Lung (tissue), 11 donors: ENCODE measurements at regions not wholly inside any gene's neighbourhood (a gene's known extent, or its start where the extent isn't known, plus 50 kb on each side); places are given as distances from the start of the nearest gene placed in this dataset.

ENCODE experiments used
- ATAC-seq: fragments of 200-7000 bp; cut with Tn5 transposase; one replicate; pipeline ENCODE4 v1.9.1; 2020; ENCODE audit warnings: moderate number of reproducible peaks; ENCODE audit not compliant: insufficient read depth, low FRiP score
- DNase-seq, 3 donors: peaks; one replicate each; pipeline ENCODE4 v3.0.0-alpha.2; 2013 to 2017
- H3K27ac ChIP-seq, 2 donors: one replicate each; pipeline ENCODE4 v1.5.1; 2013; ENCODE audit warnings: mild to moderate bottlenecking in 2 of 2, moderate library complexity in 2 of 2, control low read depth in 1 of 2, inconsistent platforms in 1 of 2, low read depth in 1 of 2, low read length in 1 of 2
- H3K27me3 ChIP-seq, 3 donors: one replicate each; pipeline ENCODE4 v1.5.1; 2013; ENCODE audit warnings: low read length in 2 of 3; ENCODE audit not compliant: control insufficient read depth in 3 of 3, insufficient read depth in 3 of 3
- H3K36me3 ChIP-seq, 4 donors: one replicate each; pipeline ENCODE4 v1.5.1; 2013; ENCODE audit warnings: low read length in 4 of 4, mild to moderate bottlenecking in 1 of 4, moderate library complexity in 1 of 4; ENCODE audit not compliant: control insufficient read depth in 4 of 4, insufficient read depth in 4 of 4
- H3K4me1 ChIP-seq, 5 donors: one replicate each; pipeline ENCODE4 v1.5.1; 2013; ENCODE audit warnings: low read length in 5 of 5, mild to moderate bottlenecking in 2 of 5, moderate library complexity in 1 of 5; ENCODE audit not compliant: control insufficient read depth in 5 of 5, insufficient read depth in 5 of 5
- H3K4me3 ChIP-seq: one replicate; pipeline ENCODE4 v1.5.1; 2013; ENCODE audit warnings: mild to moderate bottlenecking, control low read depth, moderate library complexity
- H3K9ac ChIP-seq, 2 donors: one replicate each; pipeline ENCODE4 v1.5.1; 2013; ENCODE audit warnings: low read length in 2 of 2, control low read depth in 1 of 2; ENCODE audit not compliant: insufficient read depth in 1 of 2
- H3K9me3 ChIP-seq, 4 donors: one replicate each; pipeline ENCODE4 v1.5.1; 2013; ENCODE audit warnings: low read length in 3 of 4, mild to moderate bottlenecking in 1 of 4, moderate library complexity in 1 of 4; ENCODE audit not compliant: control insufficient read depth in 4 of 4, insufficient read depth in 3 of 4
- CTCF ChIP-seq: IDR thresholded peaks from 2 replicates; pipeline ENCODE4 v1.5.1; 2012; ENCODE audit warnings: mild to moderate bottlenecking; ENCODE audit errors: control extremely low read depth, extremely low read depth
- WGBS, 2 donors: extraction: QIAGEN DNeasy Blood & Tissue Kit; methylation state at CpG; one replicate each; pipeline ENCODE4 v1.1.7; 2013; 5-methylcytosine and 5-hydroxymethylcytosine counted together
- donor health status: control.
- donor health status: control.
- donor health status: Bipolar disorder and iron deficiency.
- donor health status: healthy.
- donor health status: DM: yes; HTN: yes; CAD: no.

DNA sequence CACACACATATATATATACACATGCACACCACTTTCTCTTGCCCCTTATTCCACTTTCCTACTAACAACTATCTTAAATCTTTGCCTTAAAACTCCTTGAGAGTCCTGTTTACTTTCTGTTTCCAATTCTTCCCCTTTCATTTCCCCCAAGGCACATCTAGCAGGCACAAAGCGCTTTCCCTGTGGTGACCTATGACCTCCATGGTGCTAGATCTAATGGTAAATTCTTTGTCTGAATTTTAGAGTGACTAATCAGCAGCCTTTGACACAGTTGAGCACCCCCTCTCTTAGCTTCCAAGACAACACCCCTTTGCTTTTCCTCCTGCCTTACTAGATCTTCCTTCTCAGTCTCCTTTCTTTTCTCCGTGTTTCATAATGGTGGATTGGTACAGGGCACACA, 236.4 kb upstream of the TTC29 start:
- TF ChIP-seq CTCF, result no peak
- H3K9ac ChIP-seq, result no peak overlapping the region
- DNase-seq, result no peak
- ATAC-seq, result no peak
- no peak overlapping the region for H3K27ac ChIP-seq
- H3K9me3 ChIP-seq, result no peaks in the 10 kb centered on the region
- WGBS, 2 donors, result 78 to 82% methylated on average over 2 of the region's 2 CpGs
- no peak overlapping the region for H3K4me3 ChIP-seq
- no peaks in the 10 kb centered on the region for H3K27me3 ChIP-seq
- H3K4me1 ChIP-seq, result peaks cover 0 to 5% (median 0%) of the 10 kb centered on the region in 5 donors
- no peaks in the 10 kb centered on the region for H3K36me3 ChIP-seq

- H3K27ac ChIP-seq, result no peak overlapping the region
- no peaks in the 10 kb centered on the region for H3K9me3 ChIP-seq
- no peak overlapping the region for H3K9ac ChIP-seq
- peaks cover 0 to 16% (median 0%) of the 10 kb centered on the region in 5 donors for H3K4me1 ChIP-seq
- no peak overlapping the region for H3K4me3 ChIP-seq
- no peaks in the 10 kb centered on the region for H3K27me3 ChIP-seq
- TF ChIP-seq CTCF, result no peak
- no peaks in the 10 kb centered on the region for H3K36me3 ChIP-seq
- DNase-seq, result no peak
- ATAC-seq, result no peak
These were observed 247.0 kb upstream of the TTC29 start for GRCh38 chr4:147192679-147193078.

DNA sequence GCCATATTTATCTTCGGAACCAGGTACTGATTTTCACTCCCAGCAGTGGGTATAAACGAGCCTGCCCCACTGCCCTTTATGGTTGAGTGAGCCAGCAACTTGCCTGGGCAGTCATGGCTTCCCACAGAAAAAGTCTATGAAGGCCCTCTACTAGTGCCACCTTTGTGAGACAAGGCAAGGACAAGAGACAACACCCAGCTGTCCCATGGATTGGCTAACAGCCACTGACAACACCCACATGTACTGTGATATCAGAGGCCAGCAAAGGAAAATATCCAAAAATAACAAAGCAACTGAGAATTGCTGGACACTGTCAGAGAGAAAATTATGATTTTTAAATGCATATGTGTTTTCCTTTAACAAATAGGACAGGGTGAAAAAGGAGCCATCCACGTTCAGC, 248.4 kb upstream of the TTC29 start:
- H3K27ac ChIP-seq, result no peak overlapping the region
- ATAC-seq, result no peak
- DNase-seq, result no peak
- no peak overlapping the region for H3K4me3 ChIP-seq
- TF ChIP-seq CTCF, result no peak
- no peaks in the 10 kb centered on the region for H3K9me3 ChIP-seq
- no peaks in the 10 kb centered on the region for H3K36me3 ChIP-seq
- H3K9ac ChIP-seq, result no peak overlapping the region
- 63% methylated on average over 3 of the region's 3 CpGs for WGBS, 2 donors
- H3K27me3 ChIP-seq, result no peaks in the 10 kb centered on the region
- peaks cover 0 to 23% (median 0%) of the 10 kb centered on the region in 5 donors for H3K4me1 ChIP-seq

- peaks cover 0 to 23% (median 0%) of the 10 kb centered on the region in 5 donors for H3K4me1 ChIP-seq
- H3K4me3 ChIP-seq, result no peak overlapping the region
- no peak overlapping the region for H3K9ac ChIP-seq
- 78 to 80% methylated on average over 3 of the region's 3 CpGs for WGBS, 2 donors
- H3K27ac ChIP-seq, result peak overlapping the region in 1 of 2 donors; percentile 60
- TF ChIP-seq CTCF, result no peak
- H3K27me3 ChIP-seq, result no peaks in the 10 kb centered on the region
- no peaks in the 10 kb centered on the region for H3K36me3 ChIP-seq
- DNase-seq, result no peak
- no peak for ATAC-seq
- no peaks in the 10 kb centered on the region for H3K9me3 ChIP-seq
These were observed 248.9 kb upstream of the TTC29 start for GRCh38 chr4:147194604-147195003.
